ENCODE measurements at regions not wholly inside any gene's neighbourhood (a gene's known extent, or its start where the extent isn't known, plus 50 kb on each side); places are given as distances from the start of the nearest gene placed in this dataset.

DNA sequence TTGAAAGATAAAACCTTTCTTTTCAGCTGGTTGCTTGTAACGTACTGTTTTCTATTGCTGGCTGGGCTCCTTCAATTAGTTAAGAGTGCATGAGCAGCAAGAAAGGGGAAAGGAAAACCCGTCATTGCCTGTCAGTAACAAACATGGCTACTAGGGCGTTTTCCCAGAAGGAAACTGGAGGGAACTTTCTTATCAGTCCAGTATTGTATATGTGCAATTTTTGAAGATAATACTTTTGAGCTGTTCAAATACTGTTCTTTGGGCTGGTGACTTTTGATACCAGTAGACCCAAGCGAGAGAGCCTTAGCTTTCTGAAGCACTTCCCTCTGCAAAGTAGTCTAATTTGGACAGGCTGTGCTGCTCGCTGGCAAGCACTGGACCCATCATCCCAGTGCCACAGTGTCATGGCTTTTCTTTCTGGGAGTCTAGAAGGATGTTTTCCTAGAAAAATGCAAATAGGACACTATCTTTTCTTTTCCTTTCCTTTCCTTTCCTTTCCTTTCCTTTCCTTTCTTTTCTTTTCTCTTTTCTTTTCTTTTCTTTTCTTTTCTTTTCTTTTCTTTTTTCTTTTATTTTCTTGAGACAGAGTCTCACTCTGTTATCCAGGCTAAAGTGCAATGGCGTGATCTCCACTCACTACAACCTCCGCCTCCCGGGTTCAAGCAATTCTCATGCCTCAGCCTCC lies 149.9 kb upstream of the SMIM23 start:
- DNase-seq (ENCODE audit: low spot score), result no peak
- TF ChIP-seq, protein P1, sequence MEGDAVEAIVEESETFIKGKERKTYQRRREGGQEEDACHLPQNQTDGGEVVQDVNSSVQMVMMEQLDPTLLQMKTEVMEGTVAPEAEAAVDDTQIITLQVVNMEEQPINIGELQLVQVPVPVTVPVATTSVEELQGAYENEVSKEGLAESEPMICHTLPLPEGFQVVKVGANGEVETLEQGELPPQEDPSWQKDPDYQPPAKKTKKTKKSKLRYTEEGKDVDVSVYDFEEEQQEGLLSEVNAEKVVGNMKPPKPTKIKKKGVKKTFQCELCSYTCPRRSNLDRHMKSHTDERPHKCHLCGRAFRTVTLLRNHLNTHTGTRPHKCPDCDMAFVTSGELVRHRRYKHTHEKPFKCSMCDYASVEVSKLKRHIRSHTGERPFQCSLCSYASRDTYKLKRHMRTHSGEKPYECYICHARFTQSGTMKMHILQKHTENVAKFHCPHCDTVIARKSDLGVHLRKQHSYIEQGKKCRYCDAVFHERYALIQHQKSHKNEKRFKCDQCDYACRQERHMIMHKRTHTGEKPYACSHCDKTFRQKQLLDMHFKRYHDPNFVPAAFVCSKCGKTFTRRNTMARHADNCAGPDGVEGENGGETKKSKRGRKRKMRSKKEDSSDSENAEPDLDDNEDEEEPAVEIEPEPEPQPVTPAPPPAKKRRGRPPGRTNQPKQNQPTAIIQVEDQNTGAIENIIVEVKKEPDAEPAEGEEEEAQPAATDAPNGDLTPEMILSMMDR (IDR thresholded peaks at IDR 0.05), result no peak
- no peak overlapping the region for H3K27ac ChIP-seq
- H3K4me3 ChIP-seq, result no peak overlapping the region

DNA sequence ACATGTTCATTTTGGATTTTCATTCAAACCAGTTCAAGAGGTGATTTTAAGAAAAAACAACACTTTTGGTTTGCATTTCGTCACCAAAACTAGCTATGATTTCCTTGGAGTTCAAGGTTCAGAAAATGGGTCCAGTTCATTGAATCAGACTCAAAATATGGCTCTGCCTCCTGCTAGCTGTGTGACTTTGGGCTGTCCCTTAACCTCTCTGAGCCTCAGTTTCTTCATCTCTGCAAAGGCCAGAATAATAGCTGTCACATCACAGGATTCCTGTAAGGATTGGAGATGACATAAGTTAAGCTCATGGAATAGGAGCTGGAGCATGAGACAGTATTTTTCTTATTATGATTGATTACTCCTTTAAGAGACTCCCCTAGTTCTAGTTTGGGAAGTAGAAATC lies 147.8 kb upstream of the SMIM23 start:
- no peak overlapping the region for H3K27ac ChIP-seq
- TF ChIP-seq, protein P1 (IDR thresholded peaks at IDR 0.05), result no peak
- H3K4me3 ChIP-seq, result no peak overlapping the region
- DNase-seq (ENCODE audit: low spot score), result no peak

DNA sequence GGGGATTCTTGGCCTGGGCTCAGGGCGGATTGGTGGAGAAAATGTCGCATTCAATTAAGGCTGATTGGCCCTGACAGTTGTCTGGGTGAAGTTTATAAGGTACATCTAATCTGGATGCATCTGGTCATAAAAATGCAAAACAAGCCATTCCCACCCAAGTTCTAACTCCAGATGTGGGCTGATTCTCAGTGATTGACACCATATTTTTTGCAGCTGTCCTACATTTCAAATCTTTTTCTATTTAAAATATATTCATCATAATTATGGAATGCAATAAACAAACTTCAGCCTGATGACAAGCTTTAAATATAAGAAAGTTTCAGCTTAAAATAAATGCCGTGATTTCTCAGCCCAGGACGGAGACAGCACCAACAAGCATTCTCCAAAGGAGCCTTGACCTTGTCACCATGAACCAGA lies 146.4 kb upstream of the SMIM23 start:
- no peak overlapping the region for H3K4me3 ChIP-seq
- no peak overlapping the region for H3K27ac ChIP-seq
- no peak for DNase-seq (ENCODE audit: low spot score)
- TF ChIP-seq, protein P1 (IDR thresholded peaks at IDR 0.05), result no peak

DNA sequence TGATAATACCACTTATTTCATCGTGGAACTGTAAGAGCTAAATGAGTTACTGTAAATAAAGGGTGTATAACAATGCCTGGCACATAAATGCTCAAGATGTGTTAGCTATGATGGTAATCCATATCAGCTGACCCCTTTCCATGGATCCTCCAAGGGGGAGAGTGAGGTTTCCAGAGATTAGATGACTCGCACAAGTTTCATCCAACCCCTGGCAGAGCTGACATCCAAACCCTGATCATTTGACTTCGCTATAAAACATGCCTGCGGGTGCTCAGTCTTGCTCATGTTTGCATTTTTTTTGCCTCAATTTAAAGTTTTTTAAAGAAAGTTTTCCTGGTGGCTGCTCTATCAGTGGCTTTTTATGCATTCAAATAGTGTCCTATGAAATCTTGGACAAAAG lies 145.7 kb upstream of the SMIM23 start:
- Histone ChIP-seq H3K27ac (peak overlapping the region in 1 of 2 donors; percentile 1), H3K4me3 (no peak overlapping the region)
- DNase-seq (ENCODE audit: low spot score), result no peak
- TF ChIP-seq, protein P1 (IDR thresholded peaks at IDR 0.05), result no peak

DNA sequence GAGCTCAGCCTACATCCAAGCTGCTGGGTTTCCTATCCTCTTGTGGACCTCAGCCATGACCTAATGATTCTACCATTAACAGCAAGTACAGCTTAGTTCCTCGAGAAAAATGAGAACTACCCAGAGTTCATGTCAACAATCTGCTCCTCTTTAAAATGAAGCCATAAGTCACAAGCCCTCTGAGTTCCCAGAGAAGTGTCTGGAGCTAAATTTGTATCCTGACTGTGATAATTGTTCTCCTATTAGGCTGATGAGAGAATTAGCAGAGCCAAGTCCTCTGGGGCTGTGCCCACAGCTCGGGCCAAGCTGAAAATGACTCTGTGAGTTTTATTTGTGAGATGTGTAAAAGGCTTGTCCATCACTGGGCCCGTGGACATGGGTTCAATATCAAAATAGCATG lies 145.1 kb upstream of the SMIM23 start:
- H3K27ac ChIP-seq, result no peak overlapping the region
- no peak overlapping the region for H3K4me3 ChIP-seq
- no peak for DNase-seq (ENCODE audit: low spot score)
- TF ChIP-seq, protein P1 (IDR thresholded peaks at IDR 0.05), result no peak

DNA sequence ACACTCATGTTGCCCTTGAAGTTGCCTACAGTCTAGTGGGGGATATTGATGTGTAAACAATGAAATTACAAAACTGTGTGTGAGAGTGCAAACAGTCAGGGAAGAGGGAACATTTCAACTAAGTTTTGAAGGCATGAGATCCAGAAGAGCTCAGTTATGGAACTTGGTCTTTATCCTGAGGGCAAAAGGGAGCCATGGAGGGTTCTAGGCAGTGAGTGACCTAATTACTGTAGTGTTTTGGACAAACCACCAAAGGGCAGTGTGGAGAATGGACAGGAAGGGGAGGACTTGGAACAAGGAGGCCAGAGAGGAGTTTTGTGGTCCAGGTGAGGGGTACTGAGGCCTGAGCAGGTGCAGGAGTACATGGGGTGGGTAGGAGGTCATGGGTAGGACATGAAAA lies 143.7 kb upstream of the SMIM23 start:
- DNase-seq (ENCODE audit: low spot score), result no peak
- no peak overlapping the region for H3K27ac ChIP-seq
- H3K4me3 ChIP-seq, result no peak overlapping the region
- TF ChIP-seq, protein P1 (IDR thresholded peaks at IDR 0.05), result no peak

DNA sequence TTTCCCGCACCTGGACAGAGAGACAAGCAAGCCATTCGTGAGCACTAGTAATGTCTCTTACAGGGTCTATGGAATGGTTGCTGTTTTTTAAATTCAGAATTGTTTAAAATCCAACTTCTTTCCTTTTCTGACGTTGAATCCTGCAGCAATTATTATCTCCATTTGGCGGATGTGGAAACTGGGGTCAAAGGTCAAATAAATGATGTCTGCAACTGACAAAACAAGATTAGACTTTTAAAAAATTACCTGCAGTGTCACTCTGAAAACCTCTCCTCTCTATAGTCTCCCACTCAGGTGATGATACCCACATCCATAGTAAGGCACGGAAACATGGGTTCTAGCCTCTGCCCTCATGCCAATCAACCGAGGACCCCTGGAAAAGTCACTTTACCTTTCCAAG lies 142.7 kb upstream of the SMIM23 start:
- TF ChIP-seq, protein P1 (IDR thresholded peaks at IDR 0.05), result no peak
- Histone ChIP-seq H3K27ac (no peak overlapping the region), H3K4me3 (no peak overlapping the region)
- DNase-seq (ENCODE audit: low spot score), result no peak

All from coronary artery (tissue), 2 donors.